SK-N-SH treated with all-trans-retinoic acid at 6 μM for 48 hours (cell line): ENCODE measurements at regions not wholly inside any gene's neighbourhood (a gene's known extent, or its start where the extent isn't known, plus 50 kb on each side); places are given as distances from the start of the nearest gene placed in this dataset.

ENCODE experiments used
- ATAC-seq: fragments of 200-7000 bp; cut with Tn5 transposase; 3 replicates; pipeline ENCODE4 v1.9.1; 2020; ENCODE audit warnings: mild to moderate bottlenecking, moderate library complexity
- ARNTL ChIP-seq: fragments of 450-650 bp; formaldehyde crosslinking; IDR thresholded peaks from 2 replicates; pipeline ENCODE4 v1.5.0; 2020; ENCODE audit warnings: low read depth, mild to moderate bottlenecking, moderate library complexity, borderline replicate concordance
- BACH2 ChIP-seq: fragments of 250-450 bp; sonication (Bioruptor Pico); IDR thresholded peaks from 2 replicates; pipeline ENCODE4 v1.9.0; 2021; ENCODE audit warnings: mild to moderate bottlenecking, borderline replicate concordance
- CREB5 ChIP-seq: fragments of 250-450 bp; sonication (Bioruptor Pico); IDR thresholded peaks from 2 replicates; pipeline ENCODE4 v1.5.1; 2020; ENCODE audit warnings: low read depth, mild to moderate bottlenecking, moderate library complexity
- CSDC2 ChIP-seq: fragments of 250-450 bp; sonication (Bioruptor Pico); IDR thresholded peaks from 2 replicates; pipeline ENCODE4 v1.5.0; 2020; ENCODE audit warnings: mild to moderate bottlenecking, moderate library complexity
- CSRNP3 ChIP-seq: fragments of 250-450 bp; sonication (Bioruptor Pico); IDR thresholded peaks from 2 replicates; pipeline ENCODE4 v1.5.1; 2021; ENCODE audit warnings: mild to moderate bottlenecking, moderate library complexity
- ESRRG ChIP-seq: fragments of 250-450 bp; sonication (Bioruptor Pico); IDR thresholded peaks from 2 replicates; pipeline ENCODE4 v1.6.1; 2021; ENCODE audit warnings: mild to moderate bottlenecking
- GLIS3 ChIP-seq: fragments of 250-450 bp; sonication (Bioruptor Pico); IDR thresholded peaks from 2 replicates; pipeline ENCODE4 v1.5.0; 2020; ENCODE audit warnings: mild to moderate bottlenecking, moderate library complexity
- ISL1 ChIP-seq: fragments of 250-450 bp; sonication (Bioruptor Pico); IDR thresholded peaks from 2 replicates; pipeline ENCODE4 v2.1.2; 2022; ENCODE audit warnings: mild to moderate bottlenecking, moderate library complexity
- OSR1 ChIP-seq: fragments of 250-450 bp; sonication (Bioruptor Pico); IDR thresholded peaks from 2 replicates; pipeline ENCODE4 v1.8.0; 2022; ENCODE audit warnings: moderate library complexity, mild to moderate bottlenecking, inconsistent platforms
- PATZ1 ChIP-seq: fragments of 250-450 bp; sonication (Bioruptor Pico); IDR thresholded peaks from 2 replicates; pipeline ENCODE4 v1.8.0; 2020; ENCODE audit warnings: mild to moderate bottlenecking, moderate library complexity, borderline replicate concordance
- POU6F1 ChIP-seq: fragments of 250-450 bp; sonication (Bioruptor Pico); IDR thresholded peaks from 2 replicates; pipeline ENCODE4 v1.8.0; 2021; ENCODE audit warnings: low read depth, mild to moderate bottlenecking, moderate library complexity, borderline replicate concordance
- PPARA ChIP-seq: fragments of 250-450 bp; sonication (Bioruptor Pico); IDR thresholded peaks from 2 replicates; pipeline ENCODE4 v1.5.0; 2020; ENCODE audit warnings: mild to moderate bottlenecking, borderline replicate concordance
- RARB ChIP-seq: fragments of 250-450 bp; sonication (Bioruptor Pico); IDR thresholded peaks from 2 replicates; pipeline ENCODE4 v1.8.0; 2021; ENCODE audit warnings: mild to moderate bottlenecking, moderate library complexity
- SNAI2 ChIP-seq: fragments of 250-450 bp; sonication (Bioruptor Pico); IDR thresholded peaks from 2 replicates; pipeline ENCODE4 v1.5.0; 2020; ENCODE audit warnings: mild to moderate bottlenecking, moderate library complexity
- TCF4 ChIP-seq: fragments of 250-450 bp; sonication (Bioruptor Pico); IDR thresholded peaks from 2 replicates; pipeline ENCODE4 v1.8.0; 2021; ENCODE audit warnings: mild to moderate bottlenecking, moderate library complexity, borderline replicate concordance
- TOX ChIP-seq: fragments of 250-450 bp; sonication (Bioruptor Pico); IDR thresholded peaks from 2 replicates; pipeline ENCODE4 v1.8.0; 2021; ENCODE audit warnings: mild to moderate bottlenecking, moderate library complexity, borderline replicate concordance
- TSHZ2 ChIP-seq: fragments of 250-450 bp; sonication (Bioruptor Pico); IDR thresholded peaks from 2 replicates; pipeline ENCODE4 v1.5.0; 2020; ENCODE audit warnings: mild to moderate bottlenecking, moderate library complexity
- ZC3H10 ChIP-seq: fragments of 250-450 bp; sonication (Bioruptor Pico); IDR thresholded peaks from 2 replicates; pipeline ENCODE4 v1.5.1; 2021; ENCODE audit warnings: mild to moderate bottlenecking, moderate library complexity
- ZFP3 ChIP-seq: fragments of 250-450 bp; sonication (Bioruptor Pico); IDR thresholded peaks from 2 replicates; pipeline ENCODE4 v1.5.0; 2020; ENCODE audit warnings: mild to moderate bottlenecking, moderate library complexity
- ZFP30 ChIP-seq: fragments of 450-650 bp; formaldehyde crosslinking; IDR thresholded peaks from 2 replicates; pipeline ENCODE4 v1.5.0; 2022; ENCODE audit warnings: mild to moderate bottlenecking, moderate library complexity
- ZNF565 ChIP-seq: fragments of 450-650 bp; formaldehyde crosslinking; conservative IDR thresholded peaks from 2 replicates; pipeline ENCODE4 v1.5.0; 2020; ENCODE audit warnings: low read depth, mild to moderate bottlenecking, moderate library complexity
- ZNF70 ChIP-seq: fragments of 450-650 bp; formaldehyde crosslinking; IDR thresholded peaks from 2 replicates; pipeline ENCODE4 v1.5.0; 2020; ENCODE audit warnings: mild to moderate bottlenecking, moderate library complexity
- ZNF8 ChIP-seq: fragments of 450-650 bp; formaldehyde crosslinking; IDR thresholded peaks from 2 replicates; pipeline ENCODE4 v1.5.0; 2020; ENCODE audit warnings: mild to moderate bottlenecking, moderate library complexity

- no peak for ATAC-seq
- TF ChIP-seq RARB (CRISPR knock-in tag) = no peak
- no peak for TF ChIP-seq CSDC2 (CRISPR knock-in tag)
- no peak for TF ChIP-seq ISL1 (CRISPR knock-in tag)
- no peak for TF ChIP-seq PPARA (CRISPR knock-in tag)
- no peak for TF ChIP-seq ZNF8
- TF ChIP-seq POU6F1 (CRISPR knock-in tag) = no peak
- no peak for TF ChIP-seq ZFP30 (CRISPR knock-in tag)
- TF ChIP-seq CREB5 = no peak
- no peak for TF ChIP-seq OSR1 (CRISPR knock-in tag)
- TF ChIP-seq ESRRG (CRISPR knock-in tag) = no peak
- no peak for TF ChIP-seq PATZ1 (CRISPR knock-in tag)
- TF ChIP-seq ZFP3 (CRISPR knock-in tag) = no peak
- TF ChIP-seq TSHZ2 (CRISPR knock-in tag) = no peak
- TF ChIP-seq ZNF565 = no peak
- TF ChIP-seq SNAI2 (CRISPR knock-in tag) = no peak
- TF ChIP-seq CSRNP3 = no peak
- TF ChIP-seq, all 23 proteins: peak for 0
Measured at GRCh38 chr17:54085934-54086333, 263.2 kb downstream of the KIF2B start.

GRCh38 chr17:54096216-54096615, 273.5 kb downstream of the KIF2B start:
- ATAC-seq = no peak
- TF ChIP-seq TOX (CRISPR knock-in tag) = no peak
- TF ChIP-seq CSDC2 (CRISPR knock-in tag) = no peak
- TF ChIP-seq ZNF565 = no peak
- no peak for TF ChIP-seq ZFP30 (CRISPR knock-in tag)
- no peak for TF ChIP-seq ISL1 (CRISPR knock-in tag)
- TF ChIP-seq TCF4 (CRISPR knock-in tag) = no peak
- no peak for TF ChIP-seq ARNTL
- TF ChIP-seq GLIS3 (CRISPR knock-in tag) = no peak
- TF ChIP-seq ZFP3 (CRISPR knock-in tag) = no peak
- no peak for TF ChIP-seq ZNF8
- no peak for TF ChIP-seq SNAI2 (CRISPR knock-in tag)
- TF ChIP-seq CSRNP3 = no peak
- TF ChIP-seq ZC3H10 (CRISPR knock-in tag) = no peak
- no peak for TF ChIP-seq ESRRG (CRISPR knock-in tag)
- TF ChIP-seq CREB5 = no peak
- TF ChIP-seq PPARA (CRISPR knock-in tag) = no peak
- no peak for TF ChIP-seq ZNF70 (CRISPR knock-in tag)
- TF ChIP-seq POU6F1 (CRISPR knock-in tag) = no peak
- TF ChIP-seq BACH2 (CRISPR knock-in tag) = no peak
- TF ChIP-seq RARB (CRISPR knock-in tag) = no peak
